ENCODE measurements at regions not wholly inside any gene's neighbourhood (a gene's known extent, or its start where the extent isn't known, plus 50 kb on each side); places are given as distances from the start of the nearest gene placed in this dataset.

DNA sequence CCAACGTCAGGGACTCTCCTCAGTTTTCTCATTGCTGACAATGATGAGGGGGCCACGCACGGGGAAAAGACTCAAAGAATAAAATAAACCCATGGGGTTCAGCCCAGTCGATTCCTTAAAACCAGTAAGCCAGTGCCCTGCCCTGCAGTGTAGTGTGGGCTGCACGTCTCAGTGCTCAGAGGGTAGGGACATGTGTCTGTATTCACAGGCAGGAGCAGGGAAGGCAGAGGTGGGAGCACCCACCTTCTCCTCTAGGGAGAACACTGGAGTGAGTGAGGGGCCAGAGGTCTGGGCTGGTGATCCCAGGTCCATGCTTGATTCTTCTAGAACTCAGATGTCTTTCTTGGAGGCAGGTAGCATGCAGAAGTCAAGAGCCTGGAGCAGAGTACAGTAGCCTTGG lies 303.6 kb downstream of the MATN1 start:
- TF ChIP-seq, protein P1, sequence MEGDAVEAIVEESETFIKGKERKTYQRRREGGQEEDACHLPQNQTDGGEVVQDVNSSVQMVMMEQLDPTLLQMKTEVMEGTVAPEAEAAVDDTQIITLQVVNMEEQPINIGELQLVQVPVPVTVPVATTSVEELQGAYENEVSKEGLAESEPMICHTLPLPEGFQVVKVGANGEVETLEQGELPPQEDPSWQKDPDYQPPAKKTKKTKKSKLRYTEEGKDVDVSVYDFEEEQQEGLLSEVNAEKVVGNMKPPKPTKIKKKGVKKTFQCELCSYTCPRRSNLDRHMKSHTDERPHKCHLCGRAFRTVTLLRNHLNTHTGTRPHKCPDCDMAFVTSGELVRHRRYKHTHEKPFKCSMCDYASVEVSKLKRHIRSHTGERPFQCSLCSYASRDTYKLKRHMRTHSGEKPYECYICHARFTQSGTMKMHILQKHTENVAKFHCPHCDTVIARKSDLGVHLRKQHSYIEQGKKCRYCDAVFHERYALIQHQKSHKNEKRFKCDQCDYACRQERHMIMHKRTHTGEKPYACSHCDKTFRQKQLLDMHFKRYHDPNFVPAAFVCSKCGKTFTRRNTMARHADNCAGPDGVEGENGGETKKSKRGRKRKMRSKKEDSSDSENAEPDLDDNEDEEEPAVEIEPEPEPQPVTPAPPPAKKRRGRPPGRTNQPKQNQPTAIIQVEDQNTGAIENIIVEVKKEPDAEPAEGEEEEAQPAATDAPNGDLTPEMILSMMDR (IDR thresholded peaks at IDR 0.05; ENCODE audit: insufficient read depth, low read depth, low read length), result no peak
- no peak for TF ChIP-seq EZH2 (IDR thresholded peaks at IDR 0.05; ENCODE audit: insufficient read depth, low read length)
